Neural cell (in vitro differentiated cells): ENCODE measurements at regions not wholly inside any gene's neighbourhood (a gene's known extent, or its start where the extent isn't known, plus 50 kb on each side); places are given as distances from the start of the nearest gene placed in this dataset.
"Not testable (repeated sequence)": the region's sequence is repeated elsewhere in the genome, so short reads cannot be mapped to it uniquely, and the experiment has no call there.

ENCODE experiments used
- EP300 ChIP-seq: fragments of 450-650 bp; conservative IDR thresholded peaks from 2 replicates; pipeline ENCODE4 v1.6.1; 2014; ENCODE audit warnings: antibody characterized with exemption, mild to moderate bottlenecking, moderate library complexity; ENCODE audit not compliant: poor library complexity, severe bottlenecking
- MXI1 ChIP-seq: fragments of 450-650 bp; conservative IDR thresholded peaks from 2 replicates; pipeline ENCODE4 v1.6.1; 2014; ENCODE audit warnings: antibody characterized with exemption, mild to moderate bottlenecking; ENCODE audit not compliant: poor library complexity, severe bottlenecking
- POLR2AphosphoS5 ChIP-seq: IDR thresholded peaks from 2 replicates; pipeline ENCODE4 v1.6.1; 2012
- RAD21 ChIP-seq: fragments of 450-650 bp; conservative IDR thresholded peaks from 2 replicates; pipeline ENCODE4 v1.6.1; 2014; ENCODE audit warnings: antibody characterized with exemption, mild to moderate bottlenecking, moderate library complexity
- SMC3 ChIP-seq: fragments of 450-650 bp; conservative IDR thresholded peaks from 2 replicates; pipeline ENCODE4 v1.6.1; 2014; ENCODE audit warnings: antibody characterized with exemption, mild to moderate bottlenecking, moderate library complexity; ENCODE audit not compliant: poor library complexity
- TF ChIP-seq, protein P1 (sequence below): fragments of 450-650 bp; IDR thresholded peaks from 2 replicates; pipeline ENCODE4 v1.5.1; 2014; ENCODE audit warnings: antibody characterized with exemption, mild to moderate bottlenecking, moderate library complexity; ENCODE audit not compliant: poor library complexity, severe bottlenecking

DNA sequence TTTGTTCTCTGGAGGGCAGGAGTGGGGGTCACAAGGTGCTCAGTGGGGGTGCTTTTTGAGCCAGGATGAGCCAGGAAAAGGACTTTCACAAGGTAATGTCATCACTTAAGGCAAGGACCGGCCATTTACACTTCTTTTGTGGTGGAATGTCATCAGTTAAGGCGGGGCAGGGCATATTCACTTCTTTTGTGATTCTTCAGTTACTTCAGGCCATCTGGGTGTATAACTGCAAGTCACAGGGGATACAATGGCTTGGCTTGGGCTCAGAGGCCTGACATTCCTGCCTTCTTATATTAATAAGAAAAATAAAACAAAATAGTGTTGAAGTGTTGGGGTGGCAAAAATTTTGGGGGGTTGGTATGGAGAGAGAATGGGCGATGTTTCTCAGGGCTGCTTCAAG is 841.8 kb downstream of the SLITRK5 start:
- TF ChIP-seq, protein P1, sequence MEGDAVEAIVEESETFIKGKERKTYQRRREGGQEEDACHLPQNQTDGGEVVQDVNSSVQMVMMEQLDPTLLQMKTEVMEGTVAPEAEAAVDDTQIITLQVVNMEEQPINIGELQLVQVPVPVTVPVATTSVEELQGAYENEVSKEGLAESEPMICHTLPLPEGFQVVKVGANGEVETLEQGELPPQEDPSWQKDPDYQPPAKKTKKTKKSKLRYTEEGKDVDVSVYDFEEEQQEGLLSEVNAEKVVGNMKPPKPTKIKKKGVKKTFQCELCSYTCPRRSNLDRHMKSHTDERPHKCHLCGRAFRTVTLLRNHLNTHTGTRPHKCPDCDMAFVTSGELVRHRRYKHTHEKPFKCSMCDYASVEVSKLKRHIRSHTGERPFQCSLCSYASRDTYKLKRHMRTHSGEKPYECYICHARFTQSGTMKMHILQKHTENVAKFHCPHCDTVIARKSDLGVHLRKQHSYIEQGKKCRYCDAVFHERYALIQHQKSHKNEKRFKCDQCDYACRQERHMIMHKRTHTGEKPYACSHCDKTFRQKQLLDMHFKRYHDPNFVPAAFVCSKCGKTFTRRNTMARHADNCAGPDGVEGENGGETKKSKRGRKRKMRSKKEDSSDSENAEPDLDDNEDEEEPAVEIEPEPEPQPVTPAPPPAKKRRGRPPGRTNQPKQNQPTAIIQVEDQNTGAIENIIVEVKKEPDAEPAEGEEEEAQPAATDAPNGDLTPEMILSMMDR = not testable (repeated sequence)
- not testable (repeated sequence) for TF ChIP-seq POLR2AphosphoS5, SMC3, RAD21, EP300, MXI1
